Endodermal cell (in vitro differentiated cells): ENCODE measurements at regions not wholly inside any gene's neighbourhood (a gene's known extent, or its start where the extent isn't known, plus 50 kb on each side); places are given as distances from the start of the nearest gene placed in this dataset.

Experiments
- DNase-seq: peaks from one replicate; pipeline ENCODE4 v3.0.0-alpha.2; 2017
- H3K27ac ChIP-seq: 2 replicates; pipeline ENCODE4 v1.5.1; 2013; ENCODE audit warnings: mild to moderate bottlenecking, low read depth, low read length, moderate library complexity
- H3K27me3 ChIP-seq: 2 replicates; pipeline ENCODE4 v1.6.1; 2013; ENCODE audit warnings: mild to moderate bottlenecking, low read length, moderate library complexity; ENCODE audit not compliant: insufficient read depth, control insufficient read depth, poor library complexity, severe bottlenecking
- H3K36me3 ChIP-seq: 2 replicates; pipeline ENCODE4 v1.7.0; 2013; ENCODE audit warnings: mild to moderate bottlenecking, low read length, moderate library complexity; ENCODE audit not compliant: control insufficient read depth, insufficient read depth
- H3K4me1 ChIP-seq: one replicate; pipeline ENCODE4 v1.7.0; 2013; ENCODE audit warnings: low read length; ENCODE audit not compliant: control insufficient read depth, insufficient read depth
- H3K4me3 ChIP-seq: 2 replicates; pipeline ENCODE4 v1.5.1; 2013; ENCODE audit warnings: mild to moderate bottlenecking, low read length, moderate library complexity
- H3K9ac ChIP-seq: 2 replicates; pipeline ENCODE4 v1.6.1; 2013; ENCODE audit warnings: mild to moderate bottlenecking, low read length, moderate library complexity; ENCODE audit not compliant: poor library complexity, severe bottlenecking; ENCODE audit errors: extremely low read depth
- H3K9me3 ChIP-seq: 2 replicates; pipeline ENCODE4 v1.6.1; 2013; ENCODE audit warnings: mild to moderate bottlenecking, low read length, moderate library complexity; ENCODE audit not compliant: control insufficient read depth
- H3K27ac Mint-ChIP-seq: 2 replicates; pipeline ENCODE4 v1.8.0; 2020; ENCODE audit warnings: mixed read lengths
- H3K27me3 Mint-ChIP-seq: 2 replicates; pipeline ENCODE4 v1.8.0; 2021; ENCODE audit warnings: mild to moderate bottlenecking, mixed read lengths; ENCODE audit not compliant: insufficient read depth
- H3K36me3 Mint-ChIP-seq: 2 replicates; pipeline ENCODE4 v1.8.0; 2020; ENCODE audit warnings: low read depth, mixed read lengths
- H3K4me1 Mint-ChIP-seq: 2 replicates; pipeline ENCODE4 v1.8.0; 2020; ENCODE audit warnings: mixed read lengths
- H3K4me3 Mint-ChIP-seq: 2 replicates; pipeline ENCODE4 v1.8.0; 2020; ENCODE audit warnings: mild to moderate bottlenecking, moderate library complexity, mixed read lengths
- H3K9me3 Mint-ChIP-seq: 2 replicates; pipeline ENCODE4 v1.8.0; 2020; ENCODE audit warnings: mild to moderate bottlenecking, mixed read lengths
- WGBS, 2 experiments: methylation state at CpG; one replicate each; pipeline versions ENCODE4 v1.1.5 to v1.1.7; 2013; ENCODE audit warnings: missing lambda C conversion rate in 2 of 2, mixed read lengths in 1 of 2; ENCODE audit not compliant: insufficient coverage in 1 of 2, insufficient read length in 1 of 2; 5-methylcytosine and 5-hydroxymethylcytosine counted together
- TF ChIP-seq, protein P1 (sequence below): fragments of 200-600 bp; sonication (generic); conservative IDR thresholded peaks from 2 replicates; pipeline ENCODE4 v1.5.0; 2021; ENCODE audit warnings: antibody characterized with exemption, mild to moderate bottlenecking

DNA sequence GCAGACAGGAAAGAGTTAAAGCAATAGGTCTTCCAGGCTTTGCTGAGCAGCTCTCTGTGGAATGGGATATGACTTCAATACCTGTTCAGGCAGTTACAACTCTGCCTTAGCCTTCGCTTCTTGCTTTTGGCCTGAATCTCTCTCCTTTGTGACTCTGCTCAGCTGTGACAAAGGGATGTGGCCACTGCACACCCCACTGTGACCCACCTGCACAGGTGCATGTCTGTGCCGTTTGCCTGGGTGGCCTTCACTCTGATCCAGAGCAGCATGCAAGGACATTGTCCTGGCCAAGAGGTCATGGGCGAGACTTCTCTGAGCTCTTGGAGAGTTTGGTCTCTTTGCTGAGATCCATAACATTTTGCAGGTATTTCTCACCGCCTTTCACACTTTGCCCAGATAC is 891.3 kb downstream of the BRD1 start:
- TF ChIP-seq, protein P1, sequence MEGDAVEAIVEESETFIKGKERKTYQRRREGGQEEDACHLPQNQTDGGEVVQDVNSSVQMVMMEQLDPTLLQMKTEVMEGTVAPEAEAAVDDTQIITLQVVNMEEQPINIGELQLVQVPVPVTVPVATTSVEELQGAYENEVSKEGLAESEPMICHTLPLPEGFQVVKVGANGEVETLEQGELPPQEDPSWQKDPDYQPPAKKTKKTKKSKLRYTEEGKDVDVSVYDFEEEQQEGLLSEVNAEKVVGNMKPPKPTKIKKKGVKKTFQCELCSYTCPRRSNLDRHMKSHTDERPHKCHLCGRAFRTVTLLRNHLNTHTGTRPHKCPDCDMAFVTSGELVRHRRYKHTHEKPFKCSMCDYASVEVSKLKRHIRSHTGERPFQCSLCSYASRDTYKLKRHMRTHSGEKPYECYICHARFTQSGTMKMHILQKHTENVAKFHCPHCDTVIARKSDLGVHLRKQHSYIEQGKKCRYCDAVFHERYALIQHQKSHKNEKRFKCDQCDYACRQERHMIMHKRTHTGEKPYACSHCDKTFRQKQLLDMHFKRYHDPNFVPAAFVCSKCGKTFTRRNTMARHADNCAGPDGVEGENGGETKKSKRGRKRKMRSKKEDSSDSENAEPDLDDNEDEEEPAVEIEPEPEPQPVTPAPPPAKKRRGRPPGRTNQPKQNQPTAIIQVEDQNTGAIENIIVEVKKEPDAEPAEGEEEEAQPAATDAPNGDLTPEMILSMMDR: no peak
- H3K9ac ChIP-seq: no peak overlapping the region
- Mint-ChIP-seq H3K27ac (no peak overlapping the region), H3K9me3 (peaks cover 34% of the 10 kb centered on the region), H3K4me1 (no peaks in the 10 kb centered on the region), H3K36me3 (peaks cover 2% of the 10 kb centered on the region), H3K4me3 (no peak overlapping the region), H3K27me3 (peaks cover 2% of the 10 kb centered on the region)
- WGBS, 2 experiments: 94 to 100% methylated on average over 2 to 4 of the region's 4 CpGs
- H3K4me1 ChIP-seq: no peaks in the 10 kb centered on the region
- no peaks in the 10 kb centered on the region for H3K36me3 ChIP-seq
- no peak overlapping the region for H3K27ac ChIP-seq
- no peaks in the 10 kb centered on the region for H3K27me3 ChIP-seq
- H3K9me3 ChIP-seq: peaks cover 25% of the 10 kb centered on the region
- no peak overlapping the region for H3K4me3 ChIP-seq
- DNase-seq: peak; percentile 26

DNA sequence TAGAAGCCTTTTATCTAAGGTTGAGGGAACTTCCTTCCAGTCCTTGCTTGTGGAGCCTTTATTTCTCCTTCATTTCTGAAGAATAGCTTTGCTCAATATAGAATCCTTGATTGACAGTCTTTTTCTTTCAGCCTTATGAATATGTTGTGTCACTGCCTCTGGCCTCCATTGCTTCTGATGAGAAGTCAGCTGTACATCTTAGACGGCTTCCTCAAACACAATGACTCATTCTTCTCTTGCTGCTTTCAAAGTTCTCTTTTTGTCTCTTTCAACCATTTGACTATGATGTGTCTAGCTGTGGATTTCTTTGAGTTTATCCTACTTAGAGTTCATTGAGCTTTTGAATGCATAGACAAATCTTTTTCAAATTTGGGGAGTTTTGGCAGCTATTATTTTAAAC is 893.2 kb downstream of the BRD1 start:
- Histone ChIP-seq H3K4me3 (no peak overlapping the region), H3K27ac (no peak overlapping the region), H3K9ac (no peak overlapping the region), H3K36me3 (no peaks in the 10 kb centered on the region), H3K9me3 (peaks cover 25% of the 10 kb centered on the region), H3K4me1 (no peaks in the 10 kb centered on the region), H3K27me3 (no peaks in the 10 kb centered on the region)
- Mint-ChIP-seq H3K36me3 (peaks cover 2% of the 10 kb centered on the region), H3K4me1 (no peaks in the 10 kb centered on the region), H3K27me3 (peaks cover 2% of the 10 kb centered on the region), H3K9me3 (peaks cover 34% of the 10 kb centered on the region), H3K4me3 (no peak overlapping the region), H3K27ac (no peak overlapping the region)
- TF ChIP-seq, protein P1: no peak
- WGBS, 2 experiments: 69% methylated on average over 1 of the region's 1 CpG; no CpG with 5 or more reads in 1 of the 2 experiments
- no peak for DNase-seq

DNA sequence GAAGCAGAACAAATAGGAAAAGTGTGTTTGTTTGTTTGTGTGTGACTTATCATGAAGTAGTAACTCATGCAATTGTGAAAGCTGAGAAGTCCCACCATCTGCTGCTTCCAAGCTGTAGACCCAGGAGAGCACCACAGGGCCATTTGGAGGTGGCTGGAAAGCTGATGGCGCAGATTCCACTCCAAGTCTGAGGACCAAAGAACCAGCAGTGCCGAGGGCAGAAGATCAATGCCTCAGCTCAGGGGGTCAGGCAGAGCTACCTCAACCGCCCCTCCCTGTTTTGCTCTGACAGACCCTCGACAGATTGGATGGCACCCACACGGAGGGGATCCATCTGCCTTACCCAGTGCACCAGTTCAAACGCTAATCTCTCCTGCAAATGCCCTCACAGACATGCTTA is 896.2 kb downstream of the BRD1 start:
- peaks cover 2% of the 10 kb centered on the region for H3K36me3 Mint-ChIP-seq
- Histone ChIP-seq H3K4me3 (no peak overlapping the region), H3K9me3 (peaks cover 21% of the 10 kb centered on the region), H3K9ac (no peak overlapping the region), H3K27me3 (no peaks in the 10 kb centered on the region), H3K36me3 (no peaks in the 10 kb centered on the region), H3K4me1 (no peaks in the 10 kb centered on the region), H3K27ac (no peak overlapping the region)
- WGBS, 2 experiments: 73 to 85% methylated on average over 5 to 6 of the region's 6 CpGs
- peaks cover 7% of the 10 kb centered on the region for H3K27me3 Mint-ChIP-seq
- H3K27ac Mint-ChIP-seq: no peak overlapping the region
- no peak for DNase-seq
- TF ChIP-seq, protein P1: no peak
- H3K4me1 Mint-ChIP-seq: no peaks in the 10 kb centered on the region
- peaks cover 31% of the 10 kb centered on the region for H3K9me3 Mint-ChIP-seq
- no peak overlapping the region for H3K4me3 Mint-ChIP-seq
